SK-N-SH (cell line): ENCODE measurements at regions not wholly inside any gene's neighbourhood (a gene's known extent, or its start where the extent isn't known, plus 50 kb on each side); places are given as distances from the start of the nearest gene placed in this dataset.

ENCODE experiments used
- CTCF ChIA-PET: fragments of 300-600, 350-600 bp; formaldehyde crosslinking; extraction: SDS; loops from one replicate; lab custom pipeline; 2021; lab: Yijun Ruan, JAX
- POLR2A ChIA-PET: fragments of 350-600 bp; sonication (Branson Sonifier 250); formaldehyde crosslinking; extraction: SDS; loops from one replicate; lab custom pipeline; 2020; ENCODE audit warnings: antibody characterized with exemption, inconsistent platforms; lab: Yijun Ruan, JAX
- DNase-seq: peaks from one replicate; pipeline ENCODE4 v3.0.0; 2012
- H2AFZ ChIP-seq: fragments of 200-600 bp; sonication (generic); 2 replicates; pipeline ENCODE4 v1.8.1; 2016; ENCODE audit warnings: antibody characterized with exemption, mild to moderate bottlenecking, low read depth
- H3F3A ChIP-seq: fragments of 200-600 bp; sonication (generic); replicated peaks from 2 replicates; pipeline ENCODE3; 2016; ENCODE audit warnings: antibody characterized with exemption, mild to moderate bottlenecking; ENCODE audit not compliant: insufficient read depth
- H3K27ac ChIP-seq, 2 experiments: fragments of 200-500 bp in 1 of 2; fragments of 200-600 bp in 1 of 2; sonication (Bioruptor generic) in 1 of 2; sonication (generic), shearing (Covaris generic) in 1 of 2; 2 replicates each; pipeline versions ENCODE4 v1.5.1 to v1.6.1; 2014 to 2016; ENCODE audit warnings: low read depth in 2 of 2, inconsistent platforms in 1 of 2, low read length in 1 of 2, mild to moderate bottlenecking in 1 of 2, mixed read lengths in 1 of 2
- H3K27me3 ChIP-seq: fragments of 200-600 bp; sonication (generic), shearing (Covaris generic); 2 replicates; pipeline ENCODE4 v1.6.1; 2016; ENCODE audit warnings: mixed run types; ENCODE audit not compliant: insufficient read depth
- H3K36me3 ChIP-seq, 2 experiments: fragments of 200-500 bp in 1 of 2; fragments of 200-600 bp in 1 of 2; sonication (Bioruptor generic) in 1 of 2; sonication (generic) in 1 of 2; replicated peaks in 1 of 2; 2 replicates each; pipeline versions ENCODE3 to v1.5.1; 2014 to 2016; ENCODE audit warnings: low read length in 1 of 2, mild to moderate bottlenecking in 1 of 2; ENCODE audit not compliant: insufficient read depth in 2 of 2, control insufficient read depth in 1 of 2
- H3K4me1 ChIP-seq, 2 experiments: fragments of 200-500 bp in 1 of 2; fragments of 200-600 bp in 1 of 2; sonication (Bioruptor generic) in 1 of 2; sonication (generic), shearing (Covaris generic) in 1 of 2; 2 replicates each; pipeline versions ENCODE4 v1.5.1 to v1.6.1; 2014 to 2016; ENCODE audit warnings: low read depth in 1 of 2, low read length in 1 of 2, mixed run types in 1 of 2; ENCODE audit not compliant: insufficient read depth in 2 of 2, control insufficient read depth in 1 of 2
- H3K4me2 ChIP-seq: fragments of 200-600 bp; sonication (generic), shearing (Covaris generic); 2 replicates; pipeline ENCODE4 v1.6.1; 2017; ENCODE audit warnings: mixed run types
- H3K4me3 ChIP-seq, 2 experiments: fragments of 200-500 bp in 1 of 2; fragments of 200-600 bp in 1 of 2; sonication (Bioruptor generic) in 1 of 2; sonication (generic), shearing (Covaris generic) in 1 of 2; 2 replicates each; pipeline versions ENCODE4 v1.5.1 to v1.8.1; 2014 to 2016; ENCODE audit warnings: low read depth in 2 of 2, inconsistent platforms in 1 of 2, low read length in 1 of 2, mild to moderate bottlenecking in 1 of 2, mixed read lengths in 1 of 2, moderate library complexity in 1 of 2
- H3K79me2 ChIP-seq: fragments of 200-600 bp; sonication (generic); 2 replicates; pipeline ENCODE4 v1.8.1; 2017; ENCODE audit warnings: mild to moderate bottlenecking; ENCODE audit not compliant: insufficient read depth
- H3K9ac ChIP-seq: fragments of 200-600 bp; sonication (generic); 2 replicates; pipeline ENCODE4 v1.6.1; 2017; ENCODE audit warnings: mixed run types
- H3K9me2 ChIP-seq: fragments of 200-600 bp; sonication (generic); 2 replicates; pipeline ENCODE4 v1.6.1; 2017; ENCODE audit warnings: mixed run types
- H3K9me3 ChIP-seq: fragments of 200-600 bp; sonication (generic); 2 replicates; pipeline ENCODE4 v1.6.1; 2017; ENCODE audit warnings: mixed run types, mild to moderate bottlenecking, moderate library complexity
- H4K20me1 ChIP-seq: fragments of 200-600 bp; sonication (generic); 2 replicates; pipeline ENCODE4 v1.6.1; 2017; ENCODE audit warnings: mild to moderate bottlenecking, mixed run types; ENCODE audit not compliant: insufficient read depth
- CHD2 ChIP-seq: fragments of 150-350 bp; IDR thresholded peaks from 2 replicates; pipeline ENCODE4 v1.6.1; 2018; ENCODE audit warnings: low read length; ENCODE audit not compliant: partially characterized antibody
- EZH2phosphoT487 ChIP-seq: fragments of 200-600 bp; sonication (generic); IDR thresholded peaks from 2 replicates; pipeline ENCODE4 v1.6.1; 2017; ENCODE audit warnings: low read depth, mixed run types, mild to moderate bottlenecking, antibody characterized with exemption, moderate library complexity, borderline replicate concordance
- FOXJ3 ChIP-seq: sonication (generic); formaldehyde crosslinking; IDR thresholded peaks from 2 replicates; pipeline ENCODE4 v1.5.1; 2020; ENCODE audit warnings: mild to moderate bottlenecking, missing genetic modification reagents
- FOXM1 ChIP-seq: IDR thresholded peaks from 2 replicates; pipeline ENCODE4 v1.4.0; 2012; ENCODE audit warnings: low read depth, mild to moderate bottlenecking
- GATA2 ChIP-seq: sonication (generic); formaldehyde crosslinking; IDR thresholded peaks from 2 replicates; pipeline ENCODE4 v1.5.0; 2020; ENCODE audit warnings: mild to moderate bottlenecking, missing genetic modification reagents
- REST ChIP-seq: IDR thresholded peaks from 2 replicates; pipeline ENCODE4 v1.6.1; 2012; ENCODE audit warnings: mild to moderate bottlenecking, low read depth, low read length, moderate library complexity
- RXRA ChIP-seq: IDR thresholded peaks from 2 replicates; pipeline ENCODE4 v1.4.0; 2012; ENCODE audit warnings: low read depth, mild to moderate bottlenecking, borderline replicate concordance
- SIN3A ChIP-seq: IDR thresholded peaks from 2 replicates; pipeline ENCODE4 v1.6.1; 2012; ENCODE audit warnings: low read depth, mild to moderate bottlenecking, low read length, moderate library complexity, borderline replicate concordance
- TAF1 ChIP-seq: IDR thresholded peaks from 2 replicates; pipeline ENCODE4 v1.6.1; 2012; ENCODE audit warnings: low read depth, mild to moderate bottlenecking, low read length, moderate library complexity, borderline replicate concordance
- TCF12 ChIP-seq: IDR thresholded peaks from 2 replicates; pipeline ENCODE4 v1.4.0; 2012
- TEAD4 ChIP-seq: IDR thresholded peaks from 2 replicates; pipeline ENCODE4 v1.4.0; 2012; ENCODE audit warnings: mild to moderate bottlenecking, borderline replicate concordance; ENCODE audit not compliant: insufficient read depth
- USF1 ChIP-seq: IDR thresholded peaks from 2 replicates; pipeline ENCODE4 v1.4.0; 2012; ENCODE audit warnings: low read depth, borderline replicate concordance
- USF2 ChIP-seq: fragments of 150-350 bp; IDR thresholded peaks from 2 replicates; pipeline ENCODE4 v1.6.1; 2017; ENCODE audit warnings: antibody characterized with exemption, low read length, low read depth, borderline replicate concordance
- ZBTB33 ChIP-seq: IDR thresholded peaks from 2 replicates; pipeline ENCODE4 v1.4.0; 2012; ENCODE audit warnings: low read depth, borderline replicate concordance
- WGBS: methylation state at CpG from one replicate; pipeline ENCODE4 v1.1.6; 2017; ENCODE audit warnings: low lambda C conversion rate; 5-methylcytosine and 5-hydroxymethylcytosine counted together

- Histone ChIP-seq H3F3A (no peaks in the 10 kb centered on the region), H3K4me1 (peaks cover 0 to 9% of the 10 kb centered on the region in 2 experiments; a peak in 1 of 4 replicates), H3K27me3 (no peaks in the 10 kb centered on the region), H3K9ac (no peak overlapping the region), H2AFZ (no peak overlapping the region), H3K9me2 (no peaks in the 10 kb centered on the region), H3K4me3 (no peak overlapping the region), H3K79me2 (no peaks in the 10 kb centered on the region), H3K9me3 (no peaks in the 10 kb centered on the region), H3K4me2 (no peak overlapping the region), H4K20me1 (no peaks in the 10 kb centered on the region), H3K27ac (no peak overlapping the region), H3K36me3 (no peaks in the 10 kb centered on the region)
- no peak for TF ChIP-seq RXRA
- no peak for DNase-seq
- POLR2A ChIA-PET, result no interaction called here
- 79% methylated on average over 4 of the region's 4 CpGs for WGBS
- CTCF ChIA-PET, result interaction anchor here (1.5 kb wide), 1 partner anchor 10 kb away, joined by 3 read pairs; no protein-coding TSS in a partner anchor
Measured at GRCh38 chr1:117271959-117272358, 61.2 kb upstream of the VTCN1 start.

- ChIA-PET POLR2A (no interaction called here), CTCF (interaction anchor here (1.5 to 3.7 kb wide), 2 partner anchors 10 to 14 kb away, joined by 3 to 12 read pairs; no protein-coding TSS in a partner anchor)
- no peaks in the 10 kb centered on the region for H3F3A ChIP-seq
- H3K36me3 ChIP-seq, result no peaks in the 10 kb centered on the region
- H3K4me2 ChIP-seq, result no peak overlapping the region
- no peaks in the 10 kb centered on the region for H3K9me2 ChIP-seq
- no peaks in the 10 kb centered on the region for H3K9me3 ChIP-seq
- no peaks in the 10 kb centered on the region for H3K27me3 ChIP-seq
- H4K20me1 ChIP-seq, result no peaks in the 10 kb centered on the region
- no peak overlapping the region for H3K27ac ChIP-seq
- 69% methylated on average over 5 of the region's 5 CpGs for WGBS
- no peak overlapping the region for H3K4me3 ChIP-seq
- TF ChIP-seq TCF12, result no peak
- H3K4me1 ChIP-seq, result peaks cover 0 to 9% of the 10 kb centered on the region in 2 experiments; a peak in 1 of 4 replicates
- H3K79me2 ChIP-seq, result no peaks in the 10 kb centered on the region
- no peak overlapping the region for H3K9ac ChIP-seq
- H2AFZ ChIP-seq, result no peak overlapping the region
- no peak for DNase-seq
Measured at GRCh38 chr1:117271129-117271528, 60.4 kb upstream of the VTCN1 start.

- no peaks in the 10 kb centered on the region for H3K27me3 ChIP-seq
- no peak overlapping the region for H3K4me3 ChIP-seq
- H3K4me1 ChIP-seq, result peaks cover 0 to 9% of the 10 kb centered on the region in 2 experiments; a peak in 1 of 4 replicates
- H3K4me2 ChIP-seq, result no peak overlapping the region
- DNase-seq, result no peak
- no peaks in the 10 kb centered on the region for H4K20me1 ChIP-seq
- ChIA-PET POLR2A (no interaction called here), CTCF (interaction anchor here (1.5 to 3.7 kb wide), 2 partner anchors 11 to 14 kb away, joined by 3 to 12 read pairs; no protein-coding TSS in a partner anchor)
- no peak overlapping the region for H3K9ac ChIP-seq
- H3K79me2 ChIP-seq, result no peaks in the 10 kb centered on the region
- H2AFZ ChIP-seq, result no peak overlapping the region
- H3K9me3 ChIP-seq, result no peaks in the 10 kb centered on the region
- no peaks in the 10 kb centered on the region for H3K36me3 ChIP-seq
- no peaks in the 10 kb centered on the region for H3K9me2 ChIP-seq
- no peak overlapping the region for H3K27ac ChIP-seq
- H3F3A ChIP-seq, result no peaks in the 10 kb centered on the region
- TF ChIP-seq TCF12, result no peak
- TF ChIP-seq TEAD4, result no peak
- TF ChIP-seq EZH2phosphoT487, result no peak
- TF ChIP-seq GATA2 (CRISPR knock-in tag), result no peak
- no peak for TF ChIP-seq USF2
- TF ChIP-seq ZBTB33, result no peak
- TF ChIP-seq SIN3A, result no peak
- no peak for TF ChIP-seq TAF1
- no peak for TF ChIP-seq FOXJ3
- no peak for TF ChIP-seq FOXM1
- no peak for TF ChIP-seq REST
- TF ChIP-seq USF1, result no peak
- no peak for TF ChIP-seq CHD2
Measured at GRCh38 chr1:117270679-117271078, 60.0 kb upstream of the VTCN1 start.
